ENCODE measurements at regions not wholly inside any gene's neighbourhood (a gene's known extent, or its start where the extent isn't known, plus 50 kb on each side); places are given as distances from the start of the nearest gene placed in this dataset.

DNA sequence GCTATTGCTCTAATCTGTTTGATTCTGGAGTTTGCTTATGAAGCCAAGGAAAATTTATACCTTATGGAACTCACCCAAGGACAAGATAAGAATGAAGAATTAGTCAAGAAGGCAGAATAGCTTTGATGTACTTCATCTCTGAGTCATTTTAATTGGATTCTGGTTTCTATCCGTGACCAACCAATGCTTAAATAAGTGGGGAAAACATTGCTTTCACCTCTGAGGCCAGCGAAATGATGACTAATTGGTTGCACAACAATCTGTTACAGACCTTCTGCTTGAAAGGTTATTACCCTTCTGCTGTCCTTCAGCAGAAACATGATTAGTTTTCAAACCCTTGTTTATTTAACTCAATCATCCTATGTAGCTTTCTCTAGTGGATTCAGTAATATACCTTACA is 812.7 kb downstream of the CDY2B start:
- no peak for DNase-seq (ENCODE audit: low read depth)
- no peak overlapping the region for H3K4me3 ChIP-seq (ENCODE audit: low read depth, low read length)
- TF ChIP-seq, protein P1, sequence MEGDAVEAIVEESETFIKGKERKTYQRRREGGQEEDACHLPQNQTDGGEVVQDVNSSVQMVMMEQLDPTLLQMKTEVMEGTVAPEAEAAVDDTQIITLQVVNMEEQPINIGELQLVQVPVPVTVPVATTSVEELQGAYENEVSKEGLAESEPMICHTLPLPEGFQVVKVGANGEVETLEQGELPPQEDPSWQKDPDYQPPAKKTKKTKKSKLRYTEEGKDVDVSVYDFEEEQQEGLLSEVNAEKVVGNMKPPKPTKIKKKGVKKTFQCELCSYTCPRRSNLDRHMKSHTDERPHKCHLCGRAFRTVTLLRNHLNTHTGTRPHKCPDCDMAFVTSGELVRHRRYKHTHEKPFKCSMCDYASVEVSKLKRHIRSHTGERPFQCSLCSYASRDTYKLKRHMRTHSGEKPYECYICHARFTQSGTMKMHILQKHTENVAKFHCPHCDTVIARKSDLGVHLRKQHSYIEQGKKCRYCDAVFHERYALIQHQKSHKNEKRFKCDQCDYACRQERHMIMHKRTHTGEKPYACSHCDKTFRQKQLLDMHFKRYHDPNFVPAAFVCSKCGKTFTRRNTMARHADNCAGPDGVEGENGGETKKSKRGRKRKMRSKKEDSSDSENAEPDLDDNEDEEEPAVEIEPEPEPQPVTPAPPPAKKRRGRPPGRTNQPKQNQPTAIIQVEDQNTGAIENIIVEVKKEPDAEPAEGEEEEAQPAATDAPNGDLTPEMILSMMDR (IDR thresholded peaks at IDR 0.05; ENCODE audit: low read depth, low read length, missing control alignments) = no peak

DNA sequence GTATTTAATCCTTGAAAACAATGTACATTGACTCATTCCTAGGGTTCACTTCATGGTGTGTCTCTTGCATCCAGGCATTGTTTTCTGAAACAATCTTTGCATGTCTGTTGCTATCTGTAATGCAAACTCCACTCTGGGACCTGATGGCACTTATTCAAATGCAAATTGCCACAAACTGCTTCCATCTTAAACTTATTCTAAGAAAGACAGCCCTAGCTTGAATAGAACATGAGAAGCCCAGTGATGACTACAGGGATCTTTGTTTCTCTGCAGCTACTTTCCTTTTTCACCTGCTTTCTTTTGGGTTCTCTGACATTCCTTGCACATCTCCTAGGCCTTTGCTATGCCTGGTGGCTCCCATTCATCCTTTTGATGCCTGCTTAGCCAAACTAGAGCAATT is 827.0 kb downstream of the CDY2B start:
- no peak for DNase-seq (ENCODE audit: low read depth)
- H3K4me3 ChIP-seq (ENCODE audit: low read depth, low read length) = no peak overlapping the region
- TF ChIP-seq, protein P1 (IDR thresholded peaks at IDR 0.05; ENCODE audit: low read depth, low read length, missing control alignments) = no peak

GRCh38 chrY:17050374-17050773 is 829.6 kb downstream of the CDY2B start:
- no peak for DNase-seq (ENCODE audit: low read depth)
- TF ChIP-seq, protein P1 (IDR thresholded peaks at IDR 0.05; ENCODE audit: low read depth, low read length, missing control alignments) = no peak
- no peak overlapping the region for H3K4me3 ChIP-seq (ENCODE audit: low read depth, low read length)

DNA sequence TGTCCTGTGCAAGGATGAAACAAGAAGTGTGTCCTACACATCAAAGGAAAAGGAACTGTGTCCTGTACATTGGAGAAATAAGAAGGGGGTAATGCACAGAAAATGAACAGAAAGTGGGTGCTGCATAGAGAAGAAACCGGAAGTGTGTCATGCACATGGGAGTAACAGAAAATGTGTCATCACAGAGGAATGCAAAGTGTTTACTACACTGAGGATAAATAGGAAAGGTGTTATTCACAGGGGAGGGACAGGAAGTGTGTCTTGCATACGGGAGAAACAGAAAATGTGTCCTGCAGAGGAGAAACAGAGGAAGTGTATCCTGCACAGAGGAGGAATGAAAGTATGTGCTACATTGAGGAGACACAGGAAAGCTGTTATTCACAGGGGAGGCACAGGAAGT is 834.9 kb downstream of the CDY2B start:
- TF ChIP-seq, protein P1 (IDR thresholded peaks at IDR 0.05; ENCODE audit: low read depth, low read length, missing control alignments) = no peak
- H3K4me3 ChIP-seq (ENCODE audit: low read depth, low read length) = no peak overlapping the region
- DNase-seq (ENCODE audit: low read depth) = no peak

DNA sequence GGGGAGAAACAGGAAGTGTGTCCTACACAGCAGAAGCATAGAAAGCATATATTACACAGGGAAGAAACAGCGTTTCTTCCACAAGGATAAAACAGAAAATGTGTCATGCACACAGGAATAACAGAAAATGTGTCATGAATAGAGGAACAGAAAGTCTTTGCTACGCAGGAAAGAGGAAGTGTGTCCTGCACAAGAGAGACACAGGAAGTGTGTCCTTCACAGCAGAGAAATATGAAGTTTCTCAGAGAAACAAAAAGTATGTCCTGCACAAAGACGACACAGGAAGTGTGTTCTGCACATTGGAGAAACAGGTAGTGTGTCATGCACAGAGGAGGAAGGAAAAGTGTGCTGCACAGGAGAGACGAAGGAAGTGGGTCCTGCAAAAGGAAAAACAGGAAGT is 835.3 kb downstream of the CDY2B start:
- TF ChIP-seq, protein P1 (IDR thresholded peaks at IDR 0.05; ENCODE audit: low read depth, low read length, missing control alignments) = no peak
- DNase-seq (ENCODE audit: low read depth) = no peak
- H3K4me3 ChIP-seq (ENCODE audit: low read depth, low read length) = no peak overlapping the region

GRCh38 chrY:17044272-17044671 is 835.7 kb downstream of the CDY2B start:
- DNase-seq (ENCODE audit: low read depth) = no peak
- TF ChIP-seq, protein P1 (IDR thresholded peaks at IDR 0.05; ENCODE audit: low read depth, low read length, missing control alignments) = no peak
- no peak overlapping the region for H3K4me3 ChIP-seq (ENCODE audit: low read depth, low read length)

DNA sequence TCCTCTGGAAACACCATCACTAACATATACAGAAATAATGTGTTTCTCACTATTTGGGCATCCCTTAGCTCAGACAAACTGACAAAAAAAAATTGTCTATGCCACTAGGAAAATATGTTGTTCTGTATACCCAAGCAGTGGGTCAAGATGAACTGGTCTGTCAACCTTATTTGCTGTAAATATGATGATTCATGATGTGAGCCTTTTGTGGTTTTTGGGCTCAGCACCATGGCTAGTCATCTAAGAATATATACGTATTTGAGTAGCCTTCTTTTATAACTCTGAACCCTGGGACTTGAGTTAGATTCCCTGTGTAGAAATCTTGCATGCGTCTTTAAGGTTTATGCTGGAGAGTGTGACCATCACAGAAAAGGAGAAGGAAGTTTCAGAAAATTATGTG is 841.6 kb downstream of the CDY2B start:
- TF ChIP-seq, protein P1 (IDR thresholded peaks at IDR 0.05; ENCODE audit: low read depth, low read length, missing control alignments) = no peak
- DNase-seq (ENCODE audit: low read depth) = no peak
- H3K4me3 ChIP-seq (ENCODE audit: low read depth, low read length) = no peak overlapping the region
